Esophagus squamous epithelium (tissue), 5 donors: ENCODE measurements at regions not wholly inside any gene's neighbourhood (a gene's known extent, or its start where the extent isn't known, plus 50 kb on each side); places are given as distances from the start of the nearest gene placed in this dataset.

Source experiments
- DNase-seq: peaks from one replicate; lab custom pipeline; 2025; lab: John Stamatoyannopoulos, UW
- H3K27ac ChIP-seq, 4 donors: fragments of 200-600 bp; sonication (generic); one replicate each; pipeline ENCODE4 v1.5.1; 2016 to 2019; ENCODE audit warnings: mild to moderate bottlenecking in 1 of 4
- H3K27me3 ChIP-seq, 4 donors: fragments of 200-600 bp; sonication (generic); 1 replicate in 3 of 4; 2 replicates in 1 of 4; pipeline versions ENCODE4 v1.5.1 to v1.6.0; 2017 to 2021; ENCODE audit warnings: antibody characterized with exemption in 1 of 4
- H3K36me3 ChIP-seq, 3 donors: fragments of 200-600 bp; sonication (generic); one replicate each; pipeline ENCODE4 v1.5.1; 2016 to 2019
- H3K4me1 ChIP-seq, 3 donors: fragments of 200-600 bp; sonication (generic); one replicate each; pipeline ENCODE4 v1.5.1; 2017 to 2019
- H3K4me3 ChIP-seq, 4 donors: fragments of 200-600 bp; sonication (generic); 1 replicate in 3 of 4; 2 replicates in 1 of 4; pipeline ENCODE4 v1.5.1; 2016 to 2019; ENCODE audit warnings: mild to moderate bottlenecking in 2 of 4, moderate library complexity in 1 of 4
- H3K9me3 ChIP-seq, 3 donors: fragments of 200-600 bp; sonication (generic); one replicate each; pipeline ENCODE4 v1.5.1; 2016 to 2019
- CTCF ChIP-seq, 6 experiments: fragments of 450-650 bp in 4 of 6; fragments of 200-600 bp in 2 of 6; sonication (generic) in 2 of 6; IDR thresholded peaks; one replicate each; pipeline ENCODE4 v1.5.1; 2016 to 2019; ENCODE audit warnings: antibody characterized with exemption in 6 of 6, mild to moderate bottlenecking in 4 of 6, moderate library complexity in 4 of 6
- POLR2A ChIP-seq, 4 donors: fragments of 450-650 bp; IDR thresholded peaks; one replicate each; pipeline ENCODE4 v1.6.1; 2017; ENCODE audit warnings: antibody characterized with exemption in 4 of 4, mild to moderate bottlenecking in 4 of 4, moderate library complexity in 3 of 4
- WGBS, 2 donors: methylation state at CpG; one replicate each; pipeline ENCODE4 v1.1.5; 2018; 5-methylcytosine and 5-hydroxymethylcytosine counted together
- intact Hi-C: fragments of 100-400 bp; cut with DNase I; formaldehyde crosslinking; loops from one replicate; pipeline ENCODE4 v1.15.0; 2022
- donor health status: DM: yes; HTN: yes; CAD: no.

GRCh38 chr6:14339172-14339571 lies 221.6 kb downstream of the CD83 start:
- H3K9me3 ChIP-seq = no peaks in the 10 kb centered on the region
- H3K27ac ChIP-seq = no peak overlapping the region
- no peaks in the 10 kb centered on the region for H3K4me1 ChIP-seq
- intact Hi-C loops = no loop called here
- no peaks in the 10 kb centered on the region for H3K27me3 ChIP-seq
- 77 to 83% methylated on average over 1 of the region's 1 CpG for WGBS, 2 donors
- no peak for DNase-seq
- TF ChIP-seq CTCF (IDR thresholded peaks at IDR 0.05) = no peak
- no peak for TF ChIP-seq POLR2A (IDR thresholded peaks at IDR 0.05)
- H3K36me3 ChIP-seq = no peaks in the 10 kb centered on the region
- H3K4me3 ChIP-seq = no peak overlapping the region

GRCh38 chr6:14339711-14340584 lies 222.4 kb downstream of the CD83 start:
- Histone ChIP-seq H3K4me1 (no peaks in the 10 kb centered on the region), H3K9me3 (no peaks in the 10 kb centered on the region), H3K27ac (no peak overlapping the region), H3K4me3 (no peak overlapping the region), H3K36me3 (no peaks in the 10 kb centered on the region), H3K27me3 (no peaks in the 10 kb centered on the region)
- DNase-seq = no peak
- TF ChIP-seq CTCF (IDR thresholded peaks at IDR 0.05) (no peak), POLR2A (IDR thresholded peaks at IDR 0.05) (no peak)
- intact Hi-C loops = no loop called here
- WGBS, 2 donors = 83 to 85% methylated on average over 3 to 4 of the region's 4 CpGs

GRCh38 chr6:14344486-14344885 lies 226.9 kb downstream of the CD83 start:
- no peaks in the 10 kb centered on the region for H3K36me3 ChIP-seq
- TF ChIP-seq POLR2A (IDR thresholded peaks at IDR 0.05) = no peak
- no peak for TF ChIP-seq CTCF (IDR thresholded peaks at IDR 0.05)
- no peaks in the 10 kb centered on the region for H3K4me1 ChIP-seq
- H3K27me3 ChIP-seq = no peaks in the 10 kb centered on the region
- intact Hi-C loops = no loop called here
- H3K27ac ChIP-seq = no peak overlapping the region
- peaks cover 0 to 5% (median 0%) of the 10 kb centered on the region in 3 donors for H3K9me3 ChIP-seq
- 94 to 97% methylated on average over 6 of the region's 6 CpGs for WGBS, 2 donors
- DNase-seq = no peak
- no peak overlapping the region for H3K4me3 ChIP-seq

GRCh38 chr6:14348389-14348788 lies 230.8 kb downstream of the CD83 start:
- TF ChIP-seq POLR2A (IDR thresholded peaks at IDR 0.05) (no peak), CTCF (IDR thresholded peaks at IDR 0.05) (no peak)
- Histone ChIP-seq H3K27me3 (no peaks in the 10 kb centered on the region), H3K36me3 (no peaks in the 10 kb centered on the region), H3K4me1 (peaks cover 0 to 6% (median 0%) of the 10 kb centered on the region in 3 donors), H3K9me3 (peaks cover 0 to 5% (median 0%) of the 10 kb centered on the region in 3 donors), H3K4me3 (no peak overlapping the region), H3K27ac (no peak overlapping the region)
- DNase-seq = no peak
- intact Hi-C loops = no loop called here
- 70 to 100% methylated on average over 1 of the region's 1 CpG for WGBS, 2 donors

GRCh38 chr6:14349507-14349906 lies 231.9 kb downstream of the CD83 start:
- Histone ChIP-seq H3K4me3 (no peak overlapping the region), H3K36me3 (no peaks in the 10 kb centered on the region), H3K9me3 (peaks cover 0 to 5% (median 0%) of the 10 kb centered on the region in 3 donors), H3K27ac (no peak overlapping the region), H3K4me1 (peaks cover 0 to 10% (median 0%) of the 10 kb centered on the region in 3 donors), H3K27me3 (no peaks in the 10 kb centered on the region)
- TF ChIP-seq POLR2A (IDR thresholded peaks at IDR 0.05) = no peak
- no peak for TF ChIP-seq CTCF (IDR thresholded peaks at IDR 0.05)
- WGBS, 2 donors = 46 to 59% methylated on average over 2 of the region's 2 CpGs
- no peak for DNase-seq
- intact Hi-C loops = no loop called here
